ENCODE measurements at regions not wholly inside any gene's neighbourhood (a gene's known extent, or its start where the extent isn't known, plus 50 kb on each side); places are given as distances from the start of the nearest gene placed in this dataset.
"Not testable (repeated sequence)": the region's sequence is repeated elsewhere in the genome, so short reads cannot be mapped to it uniquely, and the experiment has no call there.

GRCh38 chr9:65449886-65450610 is 165.0 kb upstream of the FOXD4L5 start:
- DNase-seq, result not testable (repeated sequence)

- no peak for DNase-seq
These were observed 164.4 kb upstream of the FOXD4L5 start for GRCh38 chr9:65449423-65449822.

GRCh38 chr9:65447146-65447545 is 162.1 kb upstream of the FOXD4L5 start:
- not testable (repeated sequence) for DNase-seq

DNA sequence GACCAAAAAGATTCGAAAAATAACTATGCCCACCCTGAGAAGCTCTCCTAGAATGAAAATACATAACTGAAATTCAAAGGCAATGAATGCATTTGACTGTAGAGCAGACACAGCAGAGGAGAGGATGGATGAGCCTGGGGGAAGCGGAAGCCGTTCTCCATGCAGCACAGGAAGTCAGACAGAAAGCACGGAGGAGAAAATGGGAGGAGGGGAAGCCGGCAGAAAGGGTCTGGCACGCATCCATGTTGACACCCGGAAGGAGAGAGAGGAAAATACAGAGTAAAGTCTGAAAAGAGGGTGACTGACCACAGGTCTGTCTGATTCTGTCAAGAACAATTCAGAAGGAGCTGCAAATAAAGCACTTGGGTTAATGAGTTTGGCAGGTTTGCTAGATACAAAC is 161.0 kb upstream of the FOXD4L5 start:
- not testable (repeated sequence) for DNase-seq

- DNase-seq, result no peak
These were observed 159.9 kb upstream of the FOXD4L5 start for GRCh38 chr9:65444943-65445342.

GRCh38 chr9:65442116-65442515 is 157.1 kb upstream of the FOXD4L5 start:
- DNase-seq, result not testable (repeated sequence)

DNA sequence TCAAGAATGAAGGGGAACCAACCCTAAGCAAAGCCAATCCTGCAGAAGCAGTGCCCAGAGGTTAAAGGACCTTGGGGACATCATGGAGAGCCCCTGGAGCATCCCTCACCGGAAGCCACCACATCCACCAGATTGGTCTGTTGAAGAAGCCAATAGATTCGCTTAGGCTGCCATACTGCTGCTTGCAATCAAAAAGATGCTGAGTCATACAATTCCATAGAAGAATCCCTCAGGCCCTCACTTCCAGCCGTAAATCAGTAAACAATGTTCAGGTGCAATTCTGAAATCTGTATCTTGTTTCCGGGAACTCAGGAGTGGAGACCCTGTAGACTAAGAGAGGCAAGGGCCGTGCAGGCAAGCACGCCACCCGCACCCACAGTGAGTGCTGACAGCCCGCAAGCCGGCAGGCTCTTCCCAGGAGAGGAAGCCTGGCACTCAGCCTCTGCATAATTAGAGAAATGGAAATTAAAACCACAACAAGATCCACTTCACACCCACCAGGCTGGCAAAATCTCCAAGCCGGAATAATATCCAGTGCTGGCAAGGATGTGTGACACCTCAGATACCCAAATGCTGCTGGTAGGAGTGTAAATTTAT is 156.4 kb upstream of the FOXD4L5 start:
- not testable (repeated sequence) for DNase-seq

GRCh38 chr9:65437724-65438123 is 152.7 kb upstream of the FOXD4L5 start:
- DNase-seq, result no peak

- no peak for DNase-seq
These were observed 150.5 kb upstream of the FOXD4L5 start for GRCh38 chr9:65435464-65435863.

DNA sequence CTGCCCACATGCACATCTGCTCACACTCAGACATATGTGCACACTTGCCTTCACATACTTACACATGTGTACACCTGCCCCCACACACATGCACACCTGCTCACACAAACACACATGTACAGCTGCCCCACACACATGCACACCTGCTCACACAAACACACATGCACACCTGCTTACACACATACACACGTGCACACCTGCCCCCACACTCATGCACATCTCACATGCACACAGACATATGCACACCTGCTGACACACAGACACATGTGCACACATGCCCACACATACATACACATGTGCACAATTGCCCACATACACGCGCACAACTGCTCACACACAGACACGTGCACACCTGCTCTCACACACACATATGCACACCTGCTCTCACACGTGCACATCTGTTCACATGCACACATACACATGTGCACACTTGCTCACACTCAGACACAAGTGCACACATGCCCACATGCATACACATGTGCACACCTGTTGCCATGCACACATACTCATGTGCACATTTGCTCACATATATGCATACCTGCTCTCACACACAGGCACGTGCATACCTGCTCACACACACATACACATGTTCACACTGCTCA is 147.8 kb upstream of the FOXD4L5 start:
- no peak for DNase-seq

DNA sequence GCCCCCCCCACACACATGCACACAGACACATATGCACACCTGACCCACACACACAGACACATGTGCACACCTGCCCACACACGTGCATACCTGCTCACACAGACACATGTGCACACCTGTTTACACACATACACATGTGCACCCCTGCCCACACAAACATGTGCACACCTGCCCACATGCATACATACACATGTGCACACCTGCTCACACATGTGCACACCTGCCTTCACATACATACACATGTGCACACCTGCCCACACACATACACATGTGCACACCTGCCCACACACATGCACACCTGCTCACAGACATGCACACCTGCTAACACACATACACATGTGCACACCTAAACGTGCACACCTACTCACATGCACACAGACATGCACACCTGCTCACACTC is 147.0 kb upstream of the FOXD4L5 start:
- no peak for DNase-seq

- no peak for DNase-seq
These were observed 145.2 kb upstream of the FOXD4L5 start for GRCh38 chr9:65430221-65430620.

GRCh38 chr9:65427361-65427760 is 142.4 kb upstream of the FOXD4L5 start:
- not testable (repeated sequence) for DNase-seq

GRCh38 chr9:65426813-65427212 is 141.8 kb upstream of the FOXD4L5 start:
- not testable (repeated sequence) for DNase-seq

DNA sequence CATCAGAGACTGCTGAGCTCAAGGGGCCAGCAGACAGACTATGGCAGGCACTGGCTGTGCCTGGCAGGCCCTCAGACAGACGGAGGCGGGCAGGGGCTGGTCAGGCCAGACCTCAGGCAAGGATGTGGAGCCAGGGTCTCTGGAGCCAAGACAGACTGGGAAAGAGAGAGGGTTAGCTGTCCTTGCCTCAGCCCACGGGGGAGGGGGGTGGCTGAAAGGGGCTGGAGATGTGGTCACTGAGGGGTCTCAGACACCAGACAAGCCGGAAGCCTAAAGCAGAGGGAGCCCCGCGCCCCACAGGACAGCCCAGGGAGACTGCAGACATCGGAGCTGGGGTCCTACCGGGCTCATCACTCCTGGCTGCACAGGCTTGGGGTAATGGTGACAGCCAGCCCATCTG is 141.2 kb upstream of the FOXD4L5 start:
- DNase-seq, result no peak

DNA sequence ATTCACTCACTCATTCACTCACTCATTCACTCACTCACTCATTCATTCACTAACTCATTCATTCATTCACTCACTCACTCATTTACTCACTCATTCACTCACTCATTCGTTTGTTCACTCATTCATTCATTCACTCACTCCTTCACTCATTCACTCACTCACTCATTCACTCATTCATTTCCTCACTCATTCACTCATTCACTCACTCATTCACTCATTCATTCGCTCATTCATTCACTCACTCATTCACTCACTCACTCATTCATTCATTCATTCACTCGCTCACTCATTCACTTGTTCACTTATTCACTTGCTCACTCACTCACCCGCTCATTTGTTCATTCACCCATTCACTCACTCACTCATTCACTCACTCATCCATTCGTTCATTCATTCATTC is 140.2 kb upstream of the FOXD4L5 start:
- DNase-seq, result not testable (repeated sequence)

DNA sequence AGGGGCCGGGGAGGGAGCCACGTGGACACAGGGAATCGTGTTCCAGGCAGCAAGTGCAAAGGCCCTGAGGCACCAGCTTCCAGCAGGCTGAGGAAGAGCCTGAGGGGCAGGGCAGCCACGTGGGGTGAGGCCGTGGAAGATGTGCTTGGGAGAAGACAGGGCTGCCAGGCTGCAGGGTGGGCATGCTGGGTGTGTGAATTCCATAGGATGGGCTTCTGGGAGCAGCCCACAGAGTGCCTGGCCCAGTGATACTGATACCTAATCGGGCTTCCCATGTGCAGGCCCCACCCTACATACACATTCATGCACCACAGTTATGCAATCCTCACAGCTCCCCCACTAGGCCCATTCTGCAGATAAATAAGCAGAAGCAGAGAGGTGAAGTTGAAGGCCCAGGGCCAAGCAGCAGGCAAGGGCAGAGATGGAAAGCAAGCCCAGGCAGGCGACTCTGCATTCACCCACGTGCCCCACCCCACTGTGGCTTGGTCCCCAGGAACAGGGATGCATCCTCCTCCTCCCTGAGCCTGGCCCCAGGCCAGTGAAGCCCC is 139.5 kb upstream of the FOXD4L5 start:
- not testable (repeated sequence) for DNase-seq

GRCh38 chr9:65423691-65424436 is 138.9 kb upstream of the FOXD4L5 start:
- DNase-seq, result not testable (repeated sequence)

GRCh38 chr9:65422966-65423690 is 138.1 kb upstream of the FOXD4L5 start:
- DNase-seq, result not testable (repeated sequence)

- DNase-seq, result not testable (repeated sequence)
These were observed 136.5 kb upstream of the FOXD4L5 start for GRCh38 chr9:65421486-65421885.

DNA sequence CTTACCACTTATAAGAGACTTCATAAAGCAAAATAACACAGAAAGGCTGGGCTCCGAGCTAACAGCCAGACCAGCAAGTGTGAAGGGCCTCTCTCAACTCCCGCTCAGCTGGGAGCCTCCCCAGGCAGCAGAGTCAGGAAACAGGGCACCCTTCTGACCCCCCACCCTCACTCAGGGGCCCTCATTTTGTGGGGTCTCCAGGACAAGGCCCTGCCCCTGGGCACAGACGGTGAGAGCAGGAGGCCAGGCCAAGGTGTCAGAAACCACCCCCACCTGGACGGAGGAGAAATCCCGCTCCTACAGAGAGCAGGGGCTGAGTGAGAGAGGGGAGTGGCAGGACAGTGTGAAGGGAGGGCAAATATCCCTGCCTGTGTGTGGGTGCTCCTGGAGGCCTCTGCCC is 135.8 kb upstream of the FOXD4L5 start:
- no peak for DNase-seq

DNA sequence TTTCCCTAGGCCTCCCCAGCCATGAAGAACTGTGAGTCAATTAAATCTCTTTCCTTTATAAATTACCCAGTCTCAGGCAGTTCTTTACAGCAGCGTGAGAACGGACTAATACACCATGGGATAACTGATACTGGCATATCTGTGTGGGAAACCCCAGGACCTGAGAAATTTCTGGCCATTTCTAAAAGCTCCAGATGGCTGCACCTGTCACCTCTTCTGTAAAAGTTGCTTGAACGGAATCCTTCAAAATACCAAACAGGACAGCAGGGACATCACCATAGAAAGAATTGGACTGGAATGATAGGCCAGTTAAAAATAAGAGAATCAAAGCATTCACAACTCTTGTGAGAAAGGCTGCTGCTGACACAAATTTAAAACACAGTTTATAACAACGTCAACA is 134.0 kb upstream of the FOXD4L5 start:
- DNase-seq, result not testable (repeated sequence)

Data from inflammatory macrophage treated with lipopolysaccharide for 4 hours (primary cell).